ENCODE measurements at regions not wholly inside any gene's neighbourhood (a gene's known extent, or its start where the extent isn't known, plus 50 kb on each side); places are given as distances from the start of the nearest gene placed in this dataset.

DNA sequence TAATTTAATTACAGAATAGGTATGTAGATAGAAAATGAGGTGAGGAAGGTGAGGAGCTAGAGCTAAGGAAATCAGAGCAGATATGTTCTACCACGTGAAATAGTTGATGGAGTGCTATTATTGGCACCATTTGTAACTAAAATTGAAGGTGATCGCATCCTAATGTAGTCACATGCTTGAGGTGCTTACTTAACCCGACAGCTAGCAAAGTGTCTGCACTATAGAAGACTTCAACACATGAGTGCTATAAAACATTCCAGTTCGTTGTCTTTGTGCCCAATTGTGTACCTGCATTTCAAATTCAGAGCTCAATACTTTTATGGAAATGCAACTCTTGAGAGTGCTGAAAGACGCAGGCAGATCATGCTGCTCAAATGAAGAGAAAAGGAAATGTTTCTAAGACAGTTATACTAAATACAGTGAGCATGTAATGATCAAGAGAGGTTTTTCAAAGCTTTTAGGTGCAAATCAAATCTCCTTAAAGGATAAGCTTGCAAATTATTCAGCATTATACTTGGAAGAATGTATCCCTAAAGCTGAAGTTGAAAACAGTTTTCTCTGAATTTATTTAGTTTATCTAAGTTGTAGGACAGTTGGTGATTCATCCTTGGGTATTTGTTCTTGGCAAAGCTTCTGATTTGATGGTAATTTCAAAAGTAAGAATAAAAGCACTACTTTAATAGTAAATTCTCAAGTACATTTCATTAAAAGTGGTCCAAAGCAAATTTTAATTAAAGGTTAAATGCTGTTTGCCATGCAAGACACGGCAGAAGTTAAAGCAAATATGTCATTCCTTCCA lies 223.9 kb upstream of the EPHA5 start:
- TF ChIP-seq, protein P1, sequence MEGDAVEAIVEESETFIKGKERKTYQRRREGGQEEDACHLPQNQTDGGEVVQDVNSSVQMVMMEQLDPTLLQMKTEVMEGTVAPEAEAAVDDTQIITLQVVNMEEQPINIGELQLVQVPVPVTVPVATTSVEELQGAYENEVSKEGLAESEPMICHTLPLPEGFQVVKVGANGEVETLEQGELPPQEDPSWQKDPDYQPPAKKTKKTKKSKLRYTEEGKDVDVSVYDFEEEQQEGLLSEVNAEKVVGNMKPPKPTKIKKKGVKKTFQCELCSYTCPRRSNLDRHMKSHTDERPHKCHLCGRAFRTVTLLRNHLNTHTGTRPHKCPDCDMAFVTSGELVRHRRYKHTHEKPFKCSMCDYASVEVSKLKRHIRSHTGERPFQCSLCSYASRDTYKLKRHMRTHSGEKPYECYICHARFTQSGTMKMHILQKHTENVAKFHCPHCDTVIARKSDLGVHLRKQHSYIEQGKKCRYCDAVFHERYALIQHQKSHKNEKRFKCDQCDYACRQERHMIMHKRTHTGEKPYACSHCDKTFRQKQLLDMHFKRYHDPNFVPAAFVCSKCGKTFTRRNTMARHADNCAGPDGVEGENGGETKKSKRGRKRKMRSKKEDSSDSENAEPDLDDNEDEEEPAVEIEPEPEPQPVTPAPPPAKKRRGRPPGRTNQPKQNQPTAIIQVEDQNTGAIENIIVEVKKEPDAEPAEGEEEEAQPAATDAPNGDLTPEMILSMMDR (IDR thresholded peaks at IDR 0.05): no peak

DNA sequence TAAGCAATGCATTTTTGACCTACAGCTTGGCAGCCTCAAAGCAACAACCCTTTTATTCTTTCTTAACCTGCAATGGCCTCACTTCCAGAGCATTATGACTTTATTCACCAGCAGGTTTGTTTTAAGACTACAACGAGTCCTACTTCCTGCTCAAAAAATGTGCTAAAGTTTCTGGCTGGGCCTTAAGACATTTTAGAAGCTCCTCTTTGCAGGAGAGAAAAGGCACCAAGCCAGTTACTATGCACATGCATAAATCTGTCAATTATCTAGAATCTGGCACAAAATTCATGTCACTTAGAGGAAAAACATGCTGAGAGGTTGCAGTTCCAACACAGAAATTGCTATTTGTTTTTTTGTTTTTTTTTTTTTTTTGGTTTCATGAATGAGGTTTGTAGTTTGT lies 223.0 kb upstream of the EPHA5 start:
- TF ChIP-seq, protein P1 (IDR thresholded peaks at IDR 0.05): no peak

DNA sequence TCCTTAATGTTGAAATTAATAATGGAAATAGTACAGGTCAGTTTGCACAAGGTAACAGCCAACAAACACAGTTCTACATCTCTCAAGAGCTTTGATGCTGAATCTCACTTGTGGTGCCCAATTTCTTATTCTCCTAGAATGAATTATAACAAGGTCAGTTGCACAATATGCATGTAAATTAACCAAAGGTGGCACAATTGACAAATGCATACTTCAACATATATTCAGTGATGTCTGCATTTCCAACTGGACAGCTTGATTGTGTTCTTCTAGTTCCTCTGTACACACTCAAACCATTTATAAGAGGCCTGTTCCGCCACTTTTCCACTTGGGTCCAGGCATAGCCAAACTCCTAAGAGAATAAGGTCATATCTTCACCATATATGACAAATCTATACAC lies 210.3 kb upstream of the EPHA5 start:
- TF ChIP-seq, protein P1 (IDR thresholded peaks at IDR 0.05): peak; percentile 17; the same call in 1 of the 2 replicates

DNA sequence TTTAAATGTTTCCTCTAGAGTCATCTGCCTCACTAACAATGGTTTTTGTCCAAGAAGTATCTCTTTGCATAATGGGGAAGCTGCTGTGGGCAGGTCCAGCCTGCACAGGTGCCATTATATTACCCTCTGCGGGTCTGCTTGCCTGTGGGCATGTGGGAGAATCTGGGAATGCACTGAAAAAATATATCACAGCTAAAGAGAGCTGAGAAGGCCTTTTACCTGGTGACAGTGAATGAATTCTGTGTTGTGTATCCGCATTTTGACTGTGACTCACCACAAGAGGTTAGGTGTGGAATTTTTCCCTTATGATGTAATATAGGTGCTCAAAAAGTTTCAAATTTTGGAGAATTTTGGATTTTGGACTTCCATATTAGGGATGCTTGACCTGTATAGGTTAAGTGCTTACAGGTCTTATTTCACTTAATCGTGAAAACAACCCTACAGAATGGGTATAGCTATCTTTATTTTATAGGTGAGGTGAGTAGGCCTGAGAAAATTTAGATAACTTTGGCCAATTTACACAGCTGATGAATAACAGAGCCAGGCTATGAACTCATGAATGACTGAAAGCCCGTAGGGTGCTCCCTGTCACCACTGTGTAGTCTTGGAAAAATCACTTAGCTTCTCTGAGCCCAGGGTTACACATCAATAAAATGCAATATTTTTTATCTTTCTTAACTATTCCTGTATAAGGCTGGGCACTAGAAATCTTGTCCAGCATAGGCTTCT lies 198.0 kb upstream of the EPHA5 start:
- TF ChIP-seq, protein P1 (IDR thresholded peaks at IDR 0.05): no peak

DNA sequence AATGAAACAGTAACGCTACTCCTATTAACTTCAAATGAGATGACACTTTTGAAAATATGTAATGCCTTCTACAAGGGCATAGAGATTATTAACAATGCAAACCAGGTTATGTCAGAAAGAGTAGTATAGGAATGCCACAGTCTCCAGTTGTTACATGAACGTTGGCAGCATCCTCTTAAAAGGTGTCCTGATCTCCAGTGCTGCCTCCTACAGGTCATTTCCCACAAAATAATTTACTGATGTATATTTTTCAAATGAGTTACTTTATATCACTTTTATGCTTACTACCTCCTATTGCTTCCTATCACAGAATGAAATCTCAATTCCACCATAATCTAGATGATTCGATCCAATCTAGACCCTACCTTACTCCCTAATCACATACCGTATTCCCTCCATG lies 195.2 kb upstream of the EPHA5 start:
- TF ChIP-seq, protein P1 (IDR thresholded peaks at IDR 0.05): peak; percentile 66

DNA sequence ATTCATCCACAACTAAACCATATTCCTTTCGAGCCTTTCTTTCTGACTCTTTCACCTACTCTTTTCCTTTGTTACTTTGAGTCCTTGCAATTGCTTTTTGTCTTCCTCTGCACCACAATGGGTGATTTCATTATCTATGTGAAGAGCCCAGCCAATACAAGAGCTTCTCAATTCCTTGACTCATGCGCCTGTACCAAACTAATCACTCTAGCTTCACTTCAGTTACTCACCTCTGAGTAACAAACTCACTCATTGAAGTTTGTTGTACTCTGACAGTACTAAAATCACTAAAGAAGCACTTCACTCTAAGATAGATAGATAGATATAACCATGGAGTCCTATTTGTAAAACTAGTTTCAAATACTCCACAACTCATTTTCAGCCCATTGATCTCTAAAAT lies 191.7 kb upstream of the EPHA5 start:
- TF ChIP-seq, protein P1 (IDR thresholded peaks at IDR 0.05): no peak

DNA sequence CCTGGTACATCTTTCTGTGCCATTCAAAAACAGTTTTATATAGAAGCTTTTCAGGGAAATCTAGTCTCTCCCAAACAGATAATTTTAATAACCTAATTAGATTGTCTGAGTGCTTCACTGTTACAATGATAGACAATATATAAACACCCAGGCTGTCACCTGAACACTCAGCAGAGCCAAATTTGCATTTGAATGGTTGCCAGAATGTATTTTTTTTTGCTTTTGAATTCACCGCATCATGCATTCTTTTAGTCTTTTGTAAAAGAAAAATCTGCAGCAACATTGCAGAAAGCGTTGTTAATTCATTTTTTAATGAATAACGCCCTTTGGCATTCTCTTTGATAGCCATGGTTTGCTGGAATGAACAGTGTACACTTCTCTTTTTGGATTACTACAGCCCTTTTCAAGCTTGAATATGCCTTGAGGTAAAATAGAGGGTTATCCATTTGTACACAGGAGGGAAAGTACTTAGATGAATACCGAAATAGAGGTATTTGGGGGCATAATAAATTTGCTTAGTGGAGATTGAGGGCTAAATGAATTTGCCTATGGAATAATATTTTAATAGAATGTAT lies 175.0 kb upstream of the EPHA5 start:
- TF ChIP-seq, protein P1 (IDR thresholded peaks at IDR 0.05): no peak
